HG03280 (cell line): ENCODE measurements at regions not wholly inside any gene's neighbourhood (a gene's known extent, or its start where the extent isn't known, plus 50 kb on each side); places are given as distances from the start of the nearest gene placed in this dataset.

ENCODE experiments used
- ATAC-seq: cut with Tn5 transposase; IDR thresholded peaks from one replicate; pipeline ENCODE4 v1.9.1; 2021; ENCODE audit warnings: mild to moderate bottlenecking, moderate library complexity; ENCODE audit not compliant: unreplicated experiment

- no peak for ATAC-seq
These were observed 200.9 kb upstream of the CHRM2 start for GRCh38 chr7:136667584-136667983.

GRCh38 chr7:136665878-136666509 is 202.5 kb upstream of the CHRM2 start:
- no peak for ATAC-seq

- no peak for ATAC-seq
These were observed 203.9 kb upstream of the CHRM2 start for GRCh38 chr7:136664537-136664936.

GRCh38 chr7:136657482-136657921 is 210.9 kb upstream of the CHRM2 start:
- no peak for ATAC-seq

- no peak for ATAC-seq
These were observed 211.9 kb upstream of the CHRM2 start for GRCh38 chr7:136656516-136656915.

- no peak for ATAC-seq
These were observed 213.0 kb upstream of the CHRM2 start for GRCh38 chr7:136655414-136655813.

- no peak for ATAC-seq
These were observed 214.0 kb upstream of the CHRM2 start for GRCh38 chr7:136654406-136654805.

GRCh38 chr7:136652635-136653370 is 215.6 kb upstream of the CHRM2 start:
- no peak for ATAC-seq

GRCh38 chr7:136640977-136641376 is 227.5 kb upstream of the CHRM2 start:
- no peak for ATAC-seq

GRCh38 chr7:136637813-136638212 is 230.6 kb upstream of the CHRM2 start:
- ATAC-seq: no peak

- no peak for ATAC-seq
These were observed 232.7 kb upstream of the CHRM2 start for GRCh38 chr7:136635751-136636150.

GRCh38 chr7:136618818-136619217 is 249.6 kb upstream of the CHRM2 start:
- ATAC-seq: no peak

- ATAC-seq: no peak
These were observed 251.3 kb upstream of the CHRM2 start for GRCh38 chr7:136617176-136617575.

- ATAC-seq: no peak
These were observed 262.7 kb upstream of the CHRM2 start for GRCh38 chr7:136605532-136606329.

GRCh38 chr7:136601772-136602171 is 266.7 kb upstream of the CHRM2 start:
- ATAC-seq: no peak

GRCh38 chr7:136600475-136600874 is 268.0 kb upstream of the CHRM2 start:
- no peak for ATAC-seq

- ATAC-seq: no peak
These were observed 273.7 kb upstream of the CHRM2 start for GRCh38 chr7:136594739-136595144.

GRCh38 chr7:136588216-136588615 is 280.2 kb upstream of the CHRM2 start:
- no peak for ATAC-seq

GRCh38 chr7:136585954-136586670 is 282.3 kb upstream of the CHRM2 start:
- ATAC-seq: no peak

GRCh38 chr7:136566491-136566890 is 302.0 kb upstream of the CHRM2 start:
- no peak for ATAC-seq

- ATAC-seq: no peak
These were observed 312.5 kb upstream of the CHRM2 start for GRCh38 chr7:136555933-136556332.
